ENCODE measurements at regions not wholly inside any gene's neighbourhood (a gene's known extent, or its start where the extent isn't known, plus 50 kb on each side); places are given as distances from the start of the nearest gene placed in this dataset.

- no peak for ATAC-seq (ENCODE audit: low FRiP score)
These were observed 1327.9 kb downstream of the TBC1D22A start for GRCh38 chr22:48090332-48090672.

GRCh38 chr22:48089601-48090331, 1327.3 kb downstream of the TBC1D22A start:
- TF ChIP-seq CTCF (IDR thresholded peaks at IDR 0.05): no peak
- ATAC-seq (ENCODE audit: low FRiP score): peak; percentile 70
- no peak for DNase-seq (ENCODE audit: low spot score)

More at GRCh38 chr22:48090332-48090672, 1327.9 kb downstream of the TBC1D22A start:
- TF ChIP-seq CTCF (IDR thresholded peaks at IDR 0.05): no peak
- no peak for DNase-seq (ENCODE audit: low spot score)

- ATAC-seq (ENCODE audit: low FRiP score): no peak
- no peak for DNase-seq (ENCODE audit: low spot score)
- no peak for TF ChIP-seq CTCF (IDR thresholded peaks at IDR 0.05)
These were observed 1326.6 kb downstream of the TBC1D22A start for GRCh38 chr22:48088926-48089536.

- TF ChIP-seq CTCF (IDR thresholded peaks at IDR 0.05): no peak
- DNase-seq (ENCODE audit: low spot score): no peak
- no peak for ATAC-seq (ENCODE audit: low FRiP score)
These were observed 1325.8 kb downstream of the TBC1D22A start for GRCh38 chr22:48088251-48088650.

- DNase-seq (ENCODE audit: low spot score): no peak
- no peak for ATAC-seq (ENCODE audit: low FRiP score)
- TF ChIP-seq CTCF (IDR thresholded peaks at IDR 0.05): no peak
These were observed 1323.6 kb downstream of the TBC1D22A start for GRCh38 chr22:48085901-48086645.

- DNase-seq (ENCODE audit: low spot score) (no peak), ATAC-seq (ENCODE audit: low FRiP score) (no peak)
- no peak for TF ChIP-seq CTCF (IDR thresholded peaks at IDR 0.05)
These were observed 1322.2 kb downstream of the TBC1D22A start for GRCh38 chr22:48084729-48085050.

Measured in omental fat pad (tissue), 3 donors.